Right lobe of liver (tissue), 6 donors: ENCODE measurements at regions not wholly inside any gene's neighbourhood (a gene's known extent, or its start where the extent isn't known, plus 50 kb on each side); places are given as distances from the start of the nearest gene placed in this dataset.

Experiments used
- ATAC-seq, 4 donors: fragments of 200-7000 bp; cut with Tn5 transposase; one replicate each; pipeline ENCODE4 v1.9.1; 2020; ENCODE audit warnings: mild to moderate bottlenecking in 4 of 4, moderate library complexity in 4 of 4
- DNase-seq, 3 donors: peaks; one replicate each; pipeline ENCODE4 v3.0.0-alpha.2; 2020
- H3K27ac ChIP-seq, 3 donors: fragments of 200-600 bp; one replicate each; pipeline ENCODE4 v1.8.0; 2022
- H3K27me3 ChIP-seq, 2 donors: fragments of 200-600 bp; one replicate each; pipeline ENCODE4 v1.8.0; 2022
- H3K36me3 ChIP-seq, 4 donors: fragments of 200-600 bp; sonication (generic) in 1 of 4; one replicate each; pipeline versions ENCODE4 v1.5.1 to v1.8.0; 2017 to 2022; ENCODE audit warnings: control low read depth in 1 of 4
- H3K4me1 ChIP-seq, 4 donors: fragments of 200-600 bp; sonication (generic) in 1 of 4; one replicate each; pipeline versions ENCODE4 v1.5.1 to v1.8.0; 2017 to 2022; ENCODE audit warnings: control low read depth in 1 of 4
- H3K4me3 ChIP-seq, 3 donors: fragments of 200-600 bp; one replicate each; pipeline ENCODE4 v1.8.0; 2022
- H3K9me3 ChIP-seq, 4 donors: fragments of 200-600 bp; sonication (generic) in 1 of 4; one replicate each; pipeline versions ENCODE4 v1.5.1 to v1.8.0; 2017 to 2022; ENCODE audit warnings: control low read depth in 1 of 4
- CTCF ChIP-seq, 4 donors: fragments of 200-600 bp in 3 of 4; fragments of 450-650 bp in 1 of 4; IDR thresholded peaks; one replicate each; pipeline versions ENCODE4 v1.5.1 to v1.8.0; 2016 to 2022; ENCODE audit warnings: antibody characterized with exemption in 4 of 4, mild to moderate bottlenecking in 2 of 4
- POLR2A ChIP-seq: fragments of 450-650 bp; IDR thresholded peaks from one replicate; pipeline ENCODE4 v1.6.1; 2017; ENCODE audit warnings: antibody characterized with exemption, mild to moderate bottlenecking
- WGBS: methylation state at CpG from one replicate; pipeline ENCODE4 v1.1.6; 2018; ENCODE audit warnings: low coverage, low lambda C conversion rate; ENCODE audit not compliant: insufficient coverage; ENCODE audit errors: missing lambda C conversion rate; 5-methylcytosine and 5-hydroxymethylcytosine counted together
- intact Hi-C, 2 donors: fragments of 100-400 bp; cut with DNase I; formaldehyde crosslinking; loops; one replicate each; pipeline versions ENCODE4 v1.11.2 to v1.14.1; 2022
- donor health status: DM: no; HTN: yes; CAD: no.
- donor health status: DM: no; HTN: no; CAD: no.
- donor health status: DM: no; HTN: no; CAD: no.
- donor health status: DM: no; HTN: yes; CAD: no.
- donor health status: DM: no; HTN: yes; CAD: no.

- Histone ChIP-seq H3K4me1 (no peaks in the 10 kb centered on the region), H3K27me3 (no peaks in the 10 kb centered on the region), H3K4me3 (no peak overlapping the region), H3K27ac (no peak overlapping the region), H3K36me3 (no peaks in the 10 kb centered on the region), H3K9me3 (no peaks in the 10 kb centered on the region)
- intact Hi-C loops = no loop called here
- ATAC-seq (no peak), DNase-seq (no peak)
- 81% methylated on average over 7 of the region's 7 CpGs for WGBS
- TF ChIP-seq POLR2A (no peak), CTCF (IDR thresholded peaks at IDR 0.05) (no peak)
Observed at GRCh38 chr12:24173067-24173466, 223.6 kb upstream of the SOX5 start.

GRCh38 chr12:24172773-24173066, 223.2 kb upstream of the SOX5 start:
- no peaks in the 10 kb centered on the region for H3K36me3 ChIP-seq
- no peak overlapping the region for H3K4me3 ChIP-seq
- no peak for DNase-seq
- no peak overlapping the region for H3K27ac ChIP-seq
- H3K4me1 ChIP-seq = no peaks in the 10 kb centered on the region
- H3K27me3 ChIP-seq = no peaks in the 10 kb centered on the region
- no peak for TF ChIP-seq POLR2A
- no peak for TF ChIP-seq CTCF (IDR thresholded peaks at IDR 0.05)
- intact Hi-C loops = no loop called here
- no peaks in the 10 kb centered on the region for H3K9me3 ChIP-seq
- no peak for ATAC-seq

GRCh38 chr12:24172031-24172772, 222.7 kb upstream of the SOX5 start:
- no peaks in the 10 kb centered on the region for H3K27me3 ChIP-seq
- no peak for DNase-seq
- H3K4me1 ChIP-seq = no peaks in the 10 kb centered on the region
- TF ChIP-seq CTCF (IDR thresholded peaks at IDR 0.05) (no peak), POLR2A (no peak)
- no peak overlapping the region for H3K4me3 ChIP-seq
- no peak overlapping the region for H3K27ac ChIP-seq
- peak in 2 of 4 donors; percentile 42 to 50 for ATAC-seq
- WGBS = 60% methylated on average over 12 of the region's 13 CpGs
- no peaks in the 10 kb centered on the region for H3K9me3 ChIP-seq
- H3K36me3 ChIP-seq = no peaks in the 10 kb centered on the region
- intact Hi-C loops = no loop called here

GRCh38 chr12:24155042-24155441, 205.6 kb upstream of the SOX5 start:
- TF ChIP-seq CTCF (IDR thresholded peaks at IDR 0.05) (no peak), POLR2A (no peak)
- Histone ChIP-seq H3K27me3 (no peaks in the 10 kb centered on the region), H3K36me3 (no peaks in the 10 kb centered on the region), H3K9me3 (no peaks in the 10 kb centered on the region), H3K27ac (no peak overlapping the region), H3K4me1 (no peaks in the 10 kb centered on the region), H3K4me3 (no peak overlapping the region)
- ATAC-seq (no peak), DNase-seq (no peak)
- intact Hi-C loops = no loop called here
- 84% methylated on average over 2 of the region's 2 CpGs for WGBS

- 91% methylated on average over 2 of the region's 2 CpGs for WGBS
- H3K9me3 ChIP-seq = no peaks in the 10 kb centered on the region
- H3K27me3 ChIP-seq = no peaks in the 10 kb centered on the region
- TF ChIP-seq POLR2A = no peak
- no peak for TF ChIP-seq CTCF (IDR thresholded peaks at IDR 0.05)
- H3K4me1 ChIP-seq = no peaks in the 10 kb centered on the region
- intact Hi-C loops = no loop called here
- no peak overlapping the region for H3K4me3 ChIP-seq
- DNase-seq (no peak), ATAC-seq (no peak)
- H3K36me3 ChIP-seq = no peaks in the 10 kb centered on the region
- no peak overlapping the region for H3K27ac ChIP-seq
Observed at GRCh38 chr12:24153079-24153478, 203.6 kb upstream of the SOX5 start.
